ENCODE measurements at regions not wholly inside any gene's neighbourhood (a gene's known extent, or its start where the extent isn't known, plus 50 kb on each side); places are given as distances from the start of the nearest gene placed in this dataset.

DNA sequence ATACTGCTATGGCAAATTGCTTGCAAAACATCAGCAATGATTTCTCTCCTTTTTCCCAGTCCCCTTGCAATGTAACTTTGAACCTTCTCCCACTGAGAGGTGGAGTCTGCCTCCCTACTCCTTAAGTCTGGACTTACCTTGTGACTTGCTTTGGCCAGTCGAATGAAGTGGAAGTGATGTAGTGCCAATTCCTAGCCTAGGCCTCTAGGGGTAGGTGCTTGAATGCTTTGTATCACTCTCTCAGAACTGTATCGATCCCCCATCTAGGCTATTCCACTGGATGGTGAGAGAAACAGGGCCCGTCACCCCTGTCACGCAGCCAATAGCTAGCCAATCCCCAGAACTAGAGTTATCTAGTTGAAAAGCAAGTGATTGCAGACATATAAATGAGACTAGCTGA lies 238.6 kb downstream of the BTBD3 start:
- ChIA-PET POLR2A (no interaction called here), CTCF (interaction anchor here (0.6 kb wide), 1 partner anchor 864 kb away, joined by 6 read pairs; no protein-coding TSS in a partner anchor)
- DNase-seq (ENCODE audit: extremely low spot score) = no peak
- no peak for TF ChIP-seq SUZ12 (IDR thresholded peaks at IDR 0.05)
- no peak for TF ChIP-seq HDGF (IDR thresholded peaks at IDR 0.05; ENCODE audit: borderline replicate concordance)
- TF ChIP-seq FOXK2 (IDR thresholded peaks at IDR 0.05) = no peak
- TF ChIP-seq PKNOX1 (IDR thresholded peaks at IDR 0.05) = no peak
- no peak for TF ChIP-seq NFRKB (IDR thresholded peaks at IDR 0.05)
- TF ChIP-seq ARNT (IDR thresholded peaks at IDR 0.05) = no peak
- TF ChIP-seq SP1 (IDR thresholded peaks at IDR 0.05) = no peak
- no peak for TF ChIP-seq BHLHE40 (IDR thresholded peaks at IDR 0.05; ENCODE audit: borderline replicate concordance)
- no peak for TF ChIP-seq CTBP1 (IDR thresholded peaks at IDR 0.05; ENCODE audit: borderline replicate concordance)
- no peak for TF ChIP-seq ZNF384 (IDR thresholded peaks at IDR 0.05)
- no peak for TF ChIP-seq ELF4 (IDR thresholded peaks at IDR 0.05)

DNA sequence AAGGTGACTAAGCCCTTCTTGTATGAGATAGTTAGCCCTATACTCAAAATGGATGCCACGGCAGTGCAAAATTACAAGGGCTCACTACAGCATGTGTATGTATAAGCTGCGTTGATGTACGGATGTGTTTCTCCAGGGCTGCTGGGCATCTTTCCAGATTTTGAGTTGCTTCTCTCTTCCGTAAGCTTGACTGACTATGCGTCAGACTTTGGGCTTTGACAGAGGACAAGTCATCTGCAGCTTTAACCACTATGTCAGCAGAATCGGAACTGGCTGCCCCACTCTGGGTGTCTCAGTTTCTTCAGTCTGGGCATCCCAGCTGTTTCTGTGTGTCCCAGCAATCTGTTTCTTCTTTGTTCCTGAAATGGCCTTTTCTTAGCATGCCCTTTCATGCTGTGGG lies 241.6 kb downstream of the BTBD3 start:
- TF ChIP-seq ELF4 (IDR thresholded peaks at IDR 0.05) (no peak), BHLHE40 (IDR thresholded peaks at IDR 0.05; ENCODE audit: borderline replicate concordance) (no peak), ZNF384 (IDR thresholded peaks at IDR 0.05) (no peak), PKNOX1 (IDR thresholded peaks at IDR 0.05) (no peak), FOXK2 (IDR thresholded peaks at IDR 0.05) (no peak), FOXM1 (IDR thresholded peaks at IDR 0.05; ENCODE audit: borderline replicate concordance) (no peak), HDGF (IDR thresholded peaks at IDR 0.05; ENCODE audit: borderline replicate concordance) (no peak), NFRKB (IDR thresholded peaks at IDR 0.05) (no peak), FOXA1 (IDR thresholded peaks at IDR 0.05) (no peak), SUZ12 (IDR thresholded peaks at IDR 0.05) (no peak), CTBP1 (IDR thresholded peaks at IDR 0.05; ENCODE audit: borderline replicate concordance) (no peak), ARNT (IDR thresholded peaks at IDR 0.05) (no peak), LEF1 (IDR thresholded peaks at IDR 0.05; ENCODE audit: borderline replicate concordance) (no peak), L3MBTL2 (conservative IDR thresholded peaks at IDR 0.05) (no peak), SP1 (IDR thresholded peaks at IDR 0.05) (no peak), TARDBP (IDR thresholded peaks at IDR 0.05) (no peak)
- DNase-seq (ENCODE audit: extremely low spot score) = no peak
- ChIA-PET CTCF (no interaction called here), POLR2A (no interaction called here)

DNA sequence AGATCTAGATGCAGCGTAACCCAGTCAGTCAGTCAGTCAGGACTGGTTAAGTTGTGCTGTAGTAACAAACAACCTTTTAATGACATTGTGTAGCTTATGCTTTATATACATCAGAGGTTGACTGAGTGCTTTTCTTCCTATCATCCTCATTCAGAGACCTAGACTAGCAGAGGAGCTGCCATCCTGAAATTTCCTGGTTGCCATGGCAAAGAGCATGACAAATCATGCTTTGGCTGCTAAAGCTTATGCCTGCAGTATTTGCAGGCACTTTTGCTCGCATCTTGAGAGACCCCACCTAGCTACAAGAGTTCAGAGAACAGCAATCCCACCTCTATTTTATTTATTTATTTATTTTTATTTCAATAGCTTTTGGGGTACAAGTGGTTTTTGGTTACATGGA lies 244.0 kb downstream of the BTBD3 start:
- no peak for DNase-seq (ENCODE audit: extremely low spot score)
- POLR2A ChIA-PET = no interaction called here
- CTCF ChIA-PET = no interaction called here
- TF ChIP-seq HDGF (IDR thresholded peaks at IDR 0.05; ENCODE audit: borderline replicate concordance) (no peak), ZNF384 (IDR thresholded peaks at IDR 0.05) (no peak), LEF1 (IDR thresholded peaks at IDR 0.05; ENCODE audit: borderline replicate concordance) (no peak), L3MBTL2 (conservative IDR thresholded peaks at IDR 0.05) (no peak), FOXA1 (IDR thresholded peaks at IDR 0.05) (no peak), CTBP1 (IDR thresholded peaks at IDR 0.05; ENCODE audit: borderline replicate concordance) (no peak), BHLHE40 (IDR thresholded peaks at IDR 0.05; ENCODE audit: borderline replicate concordance) (no peak), PKNOX1 (IDR thresholded peaks at IDR 0.05) (no peak), ELF4 (IDR thresholded peaks at IDR 0.05) (no peak), NFRKB (IDR thresholded peaks at IDR 0.05) (no peak)

DNA sequence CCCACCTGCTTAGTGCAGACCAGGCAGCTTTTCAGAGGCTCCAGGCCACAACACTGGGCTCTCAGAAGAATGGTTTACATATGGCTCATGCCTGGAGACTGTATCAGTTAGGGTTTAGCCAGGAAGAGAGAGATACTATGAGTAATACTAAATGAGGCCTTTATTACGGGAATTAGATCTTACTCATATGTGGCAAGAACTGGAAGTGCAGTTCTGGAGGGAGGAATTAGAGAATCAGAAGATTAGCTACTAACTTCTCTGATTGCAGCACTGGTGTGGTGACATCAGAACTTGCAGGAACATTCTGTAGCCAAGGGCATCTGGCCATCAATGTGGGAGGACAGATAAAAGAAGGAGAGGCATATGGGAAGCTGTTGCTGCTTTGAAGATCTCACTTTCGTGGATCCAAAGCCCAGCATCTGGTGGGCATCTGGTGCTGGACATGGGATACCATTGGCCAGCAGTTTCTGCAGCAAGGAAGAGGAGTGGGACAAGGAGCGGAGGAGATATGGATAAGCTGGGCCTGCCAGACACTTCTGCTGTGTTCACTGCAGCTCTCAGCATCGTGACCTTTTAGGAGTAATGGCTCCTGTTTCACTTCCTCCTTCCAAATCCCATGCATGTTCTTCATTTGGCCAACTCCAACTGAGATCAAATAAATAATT lies 248.5 kb downstream of the BTBD3 start:
- CTCF ChIA-PET = interaction anchor here (0.6 kb wide), 1 partner anchor 153 kb away, joined by 3 read pairs; no protein-coding TSS in a partner anchor
- no peak for TF ChIP-seq SP1 (IDR thresholded peaks at IDR 0.05)
- TF ChIP-seq HDGF (IDR thresholded peaks at IDR 0.05; ENCODE audit: borderline replicate concordance) = no peak
- TF ChIP-seq ARNT (IDR thresholded peaks at IDR 0.05) = no peak
- TF ChIP-seq ELF4 (IDR thresholded peaks at IDR 0.05) = no peak

GRCh38 chr20:12170406-12170805 lies 252.7 kb downstream of the BTBD3 start:
- DNase-seq (ENCODE audit: extremely low spot score) = no peak
- POLR2A ChIA-PET = no interaction called here
- TF ChIP-seq CTBP1 (IDR thresholded peaks at IDR 0.05; ENCODE audit: borderline replicate concordance) = no peak
- no peak for TF ChIP-seq SP1 (IDR thresholded peaks at IDR 0.05)
- TF ChIP-seq HDGF (IDR thresholded peaks at IDR 0.05; ENCODE audit: borderline replicate concordance) = no peak
- TF ChIP-seq SUZ12 (IDR thresholded peaks at IDR 0.05) = no peak
- no peak for TF ChIP-seq FOXA1 (IDR thresholded peaks at IDR 0.05)
- TF ChIP-seq TARDBP (IDR thresholded peaks at IDR 0.05) = no peak
- TF ChIP-seq ELF4 (IDR thresholded peaks at IDR 0.05) = no peak
- no peak for TF ChIP-seq PKNOX1 (IDR thresholded peaks at IDR 0.05)
- no peak for TF ChIP-seq FOXK2 (IDR thresholded peaks at IDR 0.05)
- TF ChIP-seq NFRKB (IDR thresholded peaks at IDR 0.05) = no peak
- no peak for TF ChIP-seq BHLHE40 (IDR thresholded peaks at IDR 0.05; ENCODE audit: borderline replicate concordance)
- no peak for TF ChIP-seq ZNF384 (IDR thresholded peaks at IDR 0.05)
- no peak for TF ChIP-seq FOXM1 (IDR thresholded peaks at IDR 0.05; ENCODE audit: borderline replicate concordance)
- no peak for TF ChIP-seq LEF1 (IDR thresholded peaks at IDR 0.05; ENCODE audit: borderline replicate concordance)
- TF ChIP-seq ARNT (IDR thresholded peaks at IDR 0.05) = no peak
- no peak for TF ChIP-seq L3MBTL2 (conservative IDR thresholded peaks at IDR 0.05)
- CTCF ChIA-PET = no interaction called here

More for the DNA sequence above, 248.5 kb downstream of the BTBD3 start:
- DNase-seq (ENCODE audit: extremely low spot score) = no peak
- POLR2A ChIA-PET = no interaction called here

Measured in HEK293T (cell line).